Thymus (tissue), 11 donors: ENCODE measurements at regions not wholly inside any gene's neighbourhood (a gene's known extent, or its start where the extent isn't known, plus 50 kb on each side); places are given as distances from the start of the nearest gene placed in this dataset.

Source experiments
- DNase-seq, 9 donors: peaks; one replicate each; pipeline ENCODE4 v3.0.0-alpha.2; 2013; ENCODE audit warnings: low spot score in 9 of 9, low read depth in 6 of 9, missing footprints in 1 of 9
- H3K27ac ChIP-seq, 2 donors: one replicate each; pipeline ENCODE4 v1.5.1; 2013; ENCODE audit warnings: control low read depth in 1 of 2, low read depth in 1 of 2, low read length in 1 of 2, mild to moderate bottlenecking in 1 of 2, moderate library complexity in 1 of 2
- H3K27me3 ChIP-seq, 2 donors: one replicate each; pipeline ENCODE4 v1.5.1; 2013; ENCODE audit warnings: low read length in 1 of 2; ENCODE audit not compliant: control insufficient read depth in 2 of 2, insufficient read depth in 1 of 2
- H3K36me3 ChIP-seq, 2 donors: one replicate each; pipeline ENCODE4 v1.5.1; 2013; ENCODE audit warnings: low read length in 1 of 2, mild to moderate bottlenecking in 1 of 2, moderate library complexity in 1 of 2; ENCODE audit not compliant: control insufficient read depth in 2 of 2, insufficient read depth in 2 of 2
- H3K4me1 ChIP-seq, 2 donors: one replicate each; pipeline ENCODE4 v1.5.1; 2013; ENCODE audit warnings: low read length in 2 of 2; ENCODE audit not compliant: control insufficient read depth in 2 of 2, insufficient read depth in 2 of 2
- H3K4me3 ChIP-seq, 2 donors: one replicate each; pipeline ENCODE4 v1.5.1; 2013; ENCODE audit warnings: low read length in 2 of 2, control low read depth in 1 of 2, mild to moderate bottlenecking in 1 of 2
- H3K9me3 ChIP-seq, 2 donors: one replicate each; pipeline ENCODE4 v1.5.1; 2013; ENCODE audit warnings: low read length in 1 of 2, mild to moderate bottlenecking in 1 of 2; ENCODE audit not compliant: control insufficient read depth in 2 of 2, insufficient read depth in 1 of 2
- WGBS: extraction: QIAGEN DNeasy Blood & Tissue Kit; methylation state at CpG from one replicate; pipeline ENCODE4 v1.1.7; 2013; 5-methylcytosine and 5-hydroxymethylcytosine counted together
- donor health status: healthy.

DNA sequence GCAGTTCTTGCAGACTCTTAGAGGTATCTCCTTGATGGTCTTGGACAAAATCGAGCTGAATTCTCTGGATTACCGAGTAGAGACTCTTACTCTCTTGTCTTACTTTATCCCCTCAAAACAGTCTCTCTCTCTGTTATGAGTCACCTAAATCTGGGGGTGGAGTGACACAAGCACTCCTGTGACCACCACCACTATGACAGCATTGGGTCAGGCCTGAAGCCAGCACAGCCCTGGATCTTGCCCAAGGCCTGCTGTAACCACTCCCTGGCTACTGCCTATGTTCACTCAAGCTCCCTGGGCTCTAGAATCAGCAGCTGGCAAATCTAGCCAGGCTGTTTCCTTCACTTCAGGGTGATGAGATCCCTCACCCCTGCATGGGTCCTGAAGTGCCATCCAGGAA, 662.5 kb downstream of the LUZP2 start:
- no peak overlapping the region for H3K4me3 ChIP-seq
- H3K27me3 ChIP-seq, result no peaks in the 10 kb centered on the region
- DNase-seq, result no peak
- no peak overlapping the region for H3K27ac ChIP-seq
- H3K36me3 ChIP-seq, result no peaks in the 10 kb centered on the region
- H3K4me1 ChIP-seq, result no peaks in the 10 kb centered on the region
- no peaks in the 10 kb centered on the region for H3K9me3 ChIP-seq
- WGBS, result 91% methylated on average over 2 of the region's 2 CpGs

- no peaks in the 10 kb centered on the region for H3K4me1 ChIP-seq
- H3K4me3 ChIP-seq, result no peak overlapping the region
- DNase-seq, result no peak
- no peak overlapping the region for H3K27ac ChIP-seq
- H3K36me3 ChIP-seq, result no peaks in the 10 kb centered on the region
- H3K27me3 ChIP-seq, result no peaks in the 10 kb centered on the region
- H3K9me3 ChIP-seq, result no peaks in the 10 kb centered on the region
Observed at GRCh38 chr11:25163421-25163820, 666.6 kb downstream of the LUZP2 start.

- H3K4me1 ChIP-seq, result no peaks in the 10 kb centered on the region
- no peaks in the 10 kb centered on the region for H3K27me3 ChIP-seq
- no peak overlapping the region for H3K4me3 ChIP-seq
- H3K27ac ChIP-seq, result no peak overlapping the region
- no peaks in the 10 kb centered on the region for H3K36me3 ChIP-seq
- H3K9me3 ChIP-seq, result no peaks in the 10 kb centered on the region
- WGBS, result 73% methylated on average over 1 of the region's 1 CpG
- no peak for DNase-seq
Observed at GRCh38 chr11:25180187-25180586, 683.3 kb downstream of the LUZP2 start.

- no peaks in the 10 kb centered on the region for H3K9me3 ChIP-seq
- WGBS, result 86% methylated on average over 1 of the region's 1 CpG
- DNase-seq, result no peak
- H3K27ac ChIP-seq, result no peak overlapping the region
- no peaks in the 10 kb centered on the region for H3K4me1 ChIP-seq
- H3K4me3 ChIP-seq, result no peak overlapping the region
- no peaks in the 10 kb centered on the region for H3K36me3 ChIP-seq
- H3K27me3 ChIP-seq, result no peaks in the 10 kb centered on the region
Observed at GRCh38 chr11:25183411-25183810, 686.6 kb downstream of the LUZP2 start.

GRCh38 chr11:25197515-25197914, 700.7 kb downstream of the LUZP2 start:
- no peak overlapping the region for H3K4me3 ChIP-seq
- H3K9me3 ChIP-seq, result no peaks in the 10 kb centered on the region
- H3K27ac ChIP-seq, result no peak overlapping the region
- 78% methylated on average over 3 of the region's 3 CpGs for WGBS
- DNase-seq, result no peak
- no peaks in the 10 kb centered on the region for H3K36me3 ChIP-seq
- no peaks in the 10 kb centered on the region for H3K27me3 ChIP-seq
- no peaks in the 10 kb centered on the region for H3K4me1 ChIP-seq

GRCh38 chr11:25198704-25199103, 701.9 kb downstream of the LUZP2 start:
- Histone ChIP-seq H3K27me3 (no peaks in the 10 kb centered on the region), H3K27ac (no peak overlapping the region), H3K9me3 (no peaks in the 10 kb centered on the region), H3K36me3 (no peaks in the 10 kb centered on the region), H3K4me1 (no peaks in the 10 kb centered on the region), H3K4me3 (no peak overlapping the region)
- no peak for DNase-seq
- 94% methylated on average over 2 of the region's 2 CpGs for WGBS

DNA sequence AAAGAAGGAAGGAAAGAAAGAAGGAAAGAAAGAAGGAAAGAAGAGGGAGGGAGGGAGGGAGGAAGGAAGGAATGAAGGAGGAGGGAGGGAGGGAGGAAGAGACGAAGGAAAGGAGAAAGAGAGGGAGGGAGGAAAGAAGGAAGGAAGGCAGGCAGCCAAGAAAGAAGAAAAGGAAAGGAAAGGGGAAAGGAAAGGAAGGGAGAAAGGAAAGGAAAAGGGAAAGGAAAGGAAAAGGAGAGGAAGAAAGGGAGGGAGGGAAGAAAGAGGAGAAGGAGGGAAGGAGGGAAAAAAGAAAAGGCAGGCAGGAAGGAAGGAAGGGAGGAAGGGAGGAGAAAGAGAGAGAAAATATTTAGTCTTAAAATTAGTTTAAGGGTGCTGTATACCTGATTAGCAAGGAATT, 704.1 kb downstream of the LUZP2 start:
- Histone ChIP-seq H3K9me3 (no peaks in the 10 kb centered on the region), H3K4me3 (no peak overlapping the region), H3K27me3 (no peaks in the 10 kb centered on the region), H3K36me3 (no peaks in the 10 kb centered on the region), H3K4me1 (no peaks in the 10 kb centered on the region), H3K27ac (no peak overlapping the region)
- DNase-seq, result no peak
- WGBS, result 82% methylated on average over 1 of the region's 1 CpG

GRCh38 chr11:25206762-25207161, 709.9 kb downstream of the LUZP2 start:
- Histone ChIP-seq H3K27me3 (no peaks in the 10 kb centered on the region), H3K36me3 (no peaks in the 10 kb centered on the region), H3K27ac (no peak overlapping the region), H3K4me1 (no peaks in the 10 kb centered on the region), H3K9me3 (peaks cover 0 to 2% of the 10 kb centered on the region in 2 donors), H3K4me3 (no peak overlapping the region)
- DNase-seq, result no peak
- WGBS, result 86% methylated on average over 1 of the region's 1 CpG

GRCh38 chr11:25211635-25212254, 714.9 kb downstream of the LUZP2 start:
- Histone ChIP-seq H3K27ac (no peak overlapping the region), H3K9me3 (peaks cover 0 to 5% of the 10 kb centered on the region in 2 donors), H3K27me3 (no peaks in the 10 kb centered on the region), H3K4me1 (no peaks in the 10 kb centered on the region), H3K4me3 (no peak overlapping the region), H3K36me3 (no peaks in the 10 kb centered on the region)
- WGBS, result 94% methylated on average over 3 of the region's 3 CpGs
- no peak for DNase-seq
